KMS-11 (cell line): ENCODE measurements at regions not wholly inside any gene's neighbourhood (a gene's known extent, or its start where the extent isn't known, plus 50 kb on each side); places are given as distances from the start of the nearest gene placed in this dataset.

Experiments used
- H2AFZ ChIP-seq: fragments of 200-600 bp; sonication (generic); 2 replicates; pipeline ENCODE4 v1.6.1; 2016; ENCODE audit warnings: antibody characterized with exemption, mixed run types, low read depth
- H3K27ac ChIP-seq: fragments of 200-600 bp; sonication (generic); 2 replicates; pipeline ENCODE4 v1.6.1; 2016; ENCODE audit warnings: mild to moderate bottlenecking, mixed run types
- H3K27me3 ChIP-seq: fragments of 200-600 bp; sonication (generic); 2 replicates; pipeline ENCODE4 v1.6.1; 2017; ENCODE audit warnings: mild to moderate bottlenecking, low read depth, mixed run types, moderate library complexity; ENCODE audit not compliant: insufficient read depth
- H3K36me3 ChIP-seq: fragments of 200-600 bp; sonication (generic); 2 replicates; pipeline ENCODE4 v1.6.1; 2017; ENCODE audit warnings: mild to moderate bottlenecking, mixed run types; ENCODE audit not compliant: insufficient read depth
- H3K4me1 ChIP-seq: fragments of 200-600 bp; sonication (generic); 2 replicates; pipeline ENCODE4 v1.6.1; 2016; ENCODE audit warnings: mild to moderate bottlenecking, low read depth, mixed run types; ENCODE audit not compliant: poor library complexity, severe bottlenecking
- H3K4me2 ChIP-seq: fragments of 200-600 bp; sonication (generic); 2 replicates; pipeline ENCODE4 v1.7.0; 2016; ENCODE audit warnings: mild to moderate bottlenecking, mixed run types
- H3K4me3 ChIP-seq: fragments of 200-600 bp; sonication (generic); IDR thresholded peaks from 2 replicates; pipeline ENCODE4 v1.6.1; 2017; ENCODE audit warnings: low read depth, low read length, mixed read lengths; ENCODE audit not compliant: insufficient read depth
- H3K79me2 ChIP-seq: fragments of 200-600 bp; sonication (generic); 2 replicates; pipeline ENCODE4 v1.6.1; 2016; ENCODE audit warnings: low read depth, mixed run types; ENCODE audit not compliant: insufficient read depth
- H3K9ac ChIP-seq: fragments of 200-600 bp; sonication (generic); 2 replicates; pipeline ENCODE4 v1.6.1; 2016; ENCODE audit warnings: mild to moderate bottlenecking, mixed run types
- H4K20me1 ChIP-seq: fragments of 200-600 bp; sonication (generic); 2 replicates; pipeline ENCODE4 v1.6.1; 2016; ENCODE audit warnings: mild to moderate bottlenecking, mixed run types; ENCODE audit not compliant: insufficient read depth
- TF ChIP-seq, protein P1 (sequence below): fragments of 200-600 bp; sonication (generic); conservative IDR thresholded peaks from 2 replicates; pipeline ENCODE4 v1.6.1; 2017; ENCODE audit warnings: low read depth, mild to moderate bottlenecking, antibody characterized with exemption, low read length, moderate library complexity, mixed read lengths

DNA sequence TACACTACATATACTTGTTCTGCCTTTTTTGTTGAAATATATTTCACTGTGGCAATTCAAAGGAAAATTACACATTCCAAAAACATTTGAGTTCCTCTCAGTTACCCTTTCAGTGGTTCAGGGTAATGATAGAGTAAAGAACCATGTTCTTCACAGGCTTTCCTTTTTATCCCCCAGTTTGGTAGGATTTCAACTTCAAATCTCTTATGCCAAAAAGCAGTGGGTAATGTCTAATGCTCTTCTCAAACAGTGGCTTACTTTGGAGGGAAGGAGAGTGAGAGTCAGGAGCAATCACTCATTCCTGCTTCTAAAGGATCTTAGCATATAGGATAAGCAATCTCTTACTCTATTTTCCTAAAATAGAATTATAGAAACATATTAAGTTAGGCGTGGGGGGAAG, 290.6 kb downstream of the ZEB2 start:
- no peaks in the 10 kb centered on the region for H3K36me3 ChIP-seq
- no peak overlapping the region for H3K9ac ChIP-seq
- no peak overlapping the region for H2AFZ ChIP-seq
- no peaks in the 10 kb centered on the region for H3K27me3 ChIP-seq
- no peak overlapping the region for H3K4me2 ChIP-seq
- peaks cover 9% of the 10 kb centered on the region for H3K4me1 ChIP-seq
- no peak overlapping the region for H3K27ac ChIP-seq
- no peak overlapping the region for H3K4me3 ChIP-seq
- TF ChIP-seq, protein P1, sequence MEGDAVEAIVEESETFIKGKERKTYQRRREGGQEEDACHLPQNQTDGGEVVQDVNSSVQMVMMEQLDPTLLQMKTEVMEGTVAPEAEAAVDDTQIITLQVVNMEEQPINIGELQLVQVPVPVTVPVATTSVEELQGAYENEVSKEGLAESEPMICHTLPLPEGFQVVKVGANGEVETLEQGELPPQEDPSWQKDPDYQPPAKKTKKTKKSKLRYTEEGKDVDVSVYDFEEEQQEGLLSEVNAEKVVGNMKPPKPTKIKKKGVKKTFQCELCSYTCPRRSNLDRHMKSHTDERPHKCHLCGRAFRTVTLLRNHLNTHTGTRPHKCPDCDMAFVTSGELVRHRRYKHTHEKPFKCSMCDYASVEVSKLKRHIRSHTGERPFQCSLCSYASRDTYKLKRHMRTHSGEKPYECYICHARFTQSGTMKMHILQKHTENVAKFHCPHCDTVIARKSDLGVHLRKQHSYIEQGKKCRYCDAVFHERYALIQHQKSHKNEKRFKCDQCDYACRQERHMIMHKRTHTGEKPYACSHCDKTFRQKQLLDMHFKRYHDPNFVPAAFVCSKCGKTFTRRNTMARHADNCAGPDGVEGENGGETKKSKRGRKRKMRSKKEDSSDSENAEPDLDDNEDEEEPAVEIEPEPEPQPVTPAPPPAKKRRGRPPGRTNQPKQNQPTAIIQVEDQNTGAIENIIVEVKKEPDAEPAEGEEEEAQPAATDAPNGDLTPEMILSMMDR = no peak
- H3K79me2 ChIP-seq = no peaks in the 10 kb centered on the region
- H4K20me1 ChIP-seq = no peaks in the 10 kb centered on the region

DNA sequence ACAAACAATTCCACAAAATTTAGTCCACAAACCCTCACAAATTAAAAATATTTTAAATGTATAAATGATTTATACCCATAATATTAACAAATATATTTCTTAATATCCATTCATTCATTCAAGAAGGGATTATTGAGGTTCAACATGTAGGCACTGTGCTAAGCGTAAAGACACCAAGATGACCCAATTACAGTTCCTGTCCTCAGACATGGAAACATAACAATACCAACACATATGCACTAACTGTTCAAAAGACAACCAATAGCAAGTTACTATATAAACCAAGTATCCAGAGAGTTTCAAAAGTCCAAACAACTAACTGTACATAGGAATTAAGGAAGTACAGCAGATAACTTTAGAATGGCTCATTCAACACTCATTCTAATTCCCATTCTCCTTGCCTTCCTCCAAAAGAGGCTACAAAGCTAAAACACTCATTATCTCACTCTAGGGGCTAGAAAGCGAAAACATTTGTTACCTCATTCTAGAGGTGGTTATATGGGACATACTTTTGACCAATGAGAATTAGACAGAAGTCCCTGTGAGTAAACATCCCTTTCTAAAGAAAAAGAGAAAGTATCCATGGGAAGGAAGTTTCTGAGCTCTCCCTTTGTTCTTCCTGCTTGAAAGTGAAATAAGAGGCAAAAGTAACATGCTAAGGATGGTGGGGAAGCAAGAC, 292.4 kb downstream of the ZEB2 start:
- H2AFZ ChIP-seq = no peak overlapping the region
- H3K9ac ChIP-seq = no peak overlapping the region
- H3K4me1 ChIP-seq = peaks cover 9% of the 10 kb centered on the region

DNA sequence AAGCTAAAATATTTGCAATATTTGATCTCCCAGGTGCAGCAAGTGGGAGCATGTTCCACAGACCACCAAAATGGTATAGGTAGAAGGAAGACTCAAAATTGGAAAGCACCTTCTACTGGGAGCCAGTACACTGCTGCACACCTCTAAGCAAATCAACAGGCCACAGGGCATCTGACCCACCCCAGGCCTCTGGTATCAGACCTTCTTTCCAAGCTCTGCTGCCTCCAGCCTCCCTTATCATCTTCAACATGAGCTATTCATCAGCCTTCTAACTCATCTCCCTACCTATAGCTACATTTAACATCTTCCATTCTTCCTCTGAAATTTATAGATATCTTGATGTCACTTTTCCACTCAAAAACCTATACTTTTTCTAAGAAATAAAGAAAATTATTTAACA, 294.8 kb downstream of the ZEB2 start:
- no peaks in the 10 kb centered on the region for H3K4me1 ChIP-seq
- no peak overlapping the region for H2AFZ ChIP-seq
- no peak overlapping the region for H3K27ac ChIP-seq

More for the DNA sequence above, 292.4 kb downstream of the ZEB2 start:
- no peaks in the 10 kb centered on the region for H3K27me3 ChIP-seq
- H3K4me3 ChIP-seq = no peak overlapping the region
- H3K4me2 ChIP-seq = no peak overlapping the region
- no peaks in the 10 kb centered on the region for H4K20me1 ChIP-seq
- TF ChIP-seq, protein P1 = no peak
- no peaks in the 10 kb centered on the region for H3K79me2 ChIP-seq
- no peak overlapping the region for H3K27ac ChIP-seq
- H3K36me3 ChIP-seq = no peaks in the 10 kb centered on the region

DNA sequence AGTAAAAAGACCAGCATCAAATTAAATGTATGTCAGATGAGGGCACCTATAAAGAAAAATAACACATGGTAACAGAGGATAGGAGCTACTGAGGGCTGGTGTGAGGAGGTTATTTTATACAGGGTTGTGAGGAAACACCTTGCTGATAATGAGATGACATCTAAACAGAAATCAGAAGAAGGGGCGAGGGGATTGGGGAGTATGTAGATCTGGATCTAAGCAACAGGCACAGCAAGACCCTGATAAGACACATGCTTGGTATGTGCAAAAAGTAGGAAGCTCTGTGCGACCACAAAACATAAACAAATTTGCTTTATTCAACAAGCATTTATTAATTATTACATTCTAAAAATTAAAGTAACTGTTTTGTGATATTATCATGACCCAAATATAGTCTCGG, 295.4 kb downstream of the ZEB2 start:
- TF ChIP-seq, protein P1 = no peak
- Histone ChIP-seq H3K36me3 (no peaks in the 10 kb centered on the region), H3K4me1 (no peaks in the 10 kb centered on the region), H4K20me1 (no peaks in the 10 kb centered on the region), H3K27ac (no peak overlapping the region), H3K4me3 (no peak overlapping the region), H3K27me3 (no peaks in the 10 kb centered on the region), H3K79me2 (no peaks in the 10 kb centered on the region), H2AFZ (no peak overlapping the region), H3K9ac (no peak overlapping the region), H3K4me2 (no peak overlapping the region)

More for the DNA sequence above, 294.8 kb downstream of the ZEB2 start:
- Histone ChIP-seq H3K9ac (no peak overlapping the region), H3K79me2 (no peaks in the 10 kb centered on the region), H3K4me3 (no peak overlapping the region), H3K36me3 (no peaks in the 10 kb centered on the region), H3K4me2 (no peak overlapping the region), H4K20me1 (no peaks in the 10 kb centered on the region), H3K27me3 (no peaks in the 10 kb centered on the region)
- TF ChIP-seq, protein P1 = no peak
